Neural cell (in vitro differentiated cells): ENCODE measurements at regions not wholly inside any gene's neighbourhood (a gene's known extent, or its start where the extent isn't known, plus 50 kb on each side); places are given as distances from the start of the nearest gene placed in this dataset.

Source experiments
- H2AFZ ChIP-seq: fragments of 200-600, 300-800 bp; sonication (generic), shearing (Covaris generic); 2 replicates; pipeline ENCODE4 v1.6.0; 2014; ENCODE audit warnings: low read depth, mild to moderate bottlenecking, antibody characterized with exemption, low read length, moderate library complexity
- H3F3A ChIP-seq: fragments of 200-600 bp; shearing (Covaris generic); 2 replicates; pipeline ENCODE4 v1.6.1; 2016; ENCODE audit warnings: mild to moderate bottlenecking, moderate library complexity, mixed read lengths, antibody characterized with exemption, low read length; ENCODE audit not compliant: insufficient read depth, poor library complexity, severe bottlenecking
- H3K27ac ChIP-seq: fragments of 200-600, 300-800 bp; sonication (generic), shearing (Covaris generic); 2 replicates; pipeline ENCODE4 v1.5.1; 2014; ENCODE audit warnings: mild to moderate bottlenecking, low read length, moderate library complexity
- H3K27me3 ChIP-seq: fragments of 300-800, 200-600 bp; sonication (generic), shearing (Covaris generic); 2 replicates; pipeline ENCODE4 v1.6.0; 2014; ENCODE audit warnings: mild to moderate bottlenecking, low read depth, low read length, moderate library complexity; ENCODE audit not compliant: insufficient read depth
- H3K36me3 ChIP-seq: fragments of 300-800, 200-600 bp; sonication (generic), shearing (Covaris generic); 2 replicates; pipeline ENCODE4 v1.5.1; 2014; ENCODE audit warnings: mild to moderate bottlenecking, antibody characterized with exemption, low read length, moderate library complexity; ENCODE audit not compliant: insufficient read depth
- H3K4me2 ChIP-seq: fragments of 300-800, 200-600 bp; sonication (generic), shearing (Covaris generic); 2 replicates; pipeline ENCODE4 v1.6.0; 2014; ENCODE audit warnings: mild to moderate bottlenecking, low read length
- H3K4me3 ChIP-seq: fragments of 300-800, 200-600 bp; sonication (generic), shearing (Covaris generic); 2 replicates; pipeline ENCODE4 v1.5.1; 2014; ENCODE audit warnings: mild to moderate bottlenecking, low read length, moderate library complexity
- H3K79me2 ChIP-seq: fragments of 200-600 bp; shearing (Covaris generic); replicated peaks from 2 replicates; pipeline ENCODE4 v1.6.0; 2014; ENCODE audit warnings: mild to moderate bottlenecking, low read length, moderate library complexity; ENCODE audit not compliant: insufficient read depth
- H3K9ac ChIP-seq: fragments of 300-800, 200-600 bp; sonication (generic), shearing (Covaris generic); 2 replicates; pipeline ENCODE4 v1.6.1; 2016; ENCODE audit warnings: mild to moderate bottlenecking, low read length, mixed read lengths
- H3K9me2 ChIP-seq: fragments of 200-600 bp; shearing (Covaris generic); 2 replicates; pipeline ENCODE4 v1.6.1; 2016; ENCODE audit warnings: mild to moderate bottlenecking, low read length, mixed read lengths; ENCODE audit not compliant: insufficient read depth
- H3K9me3 ChIP-seq: fragments of 200-600, 300-800 bp; sonication (generic), shearing (Covaris generic); 2 replicates; pipeline ENCODE4 v1.6.1; 2016; ENCODE audit warnings: mild to moderate bottlenecking, mixed run types, low read length, moderate library complexity, mixed read lengths
- H4K20me1 ChIP-seq: fragments of 200-600 bp; shearing (Covaris generic); 2 replicates; pipeline ENCODE4 v1.6.1; 2016; ENCODE audit warnings: mild to moderate bottlenecking, mixed run types; ENCODE audit not compliant: insufficient read depth
- EP300 ChIP-seq: fragments of 450-650 bp; conservative IDR thresholded peaks from 2 replicates; pipeline ENCODE4 v1.6.1; 2014; ENCODE audit warnings: antibody characterized with exemption, mild to moderate bottlenecking, moderate library complexity; ENCODE audit not compliant: poor library complexity, severe bottlenecking
- EZH2 ChIP-seq: fragments of 200-600, 300-800 bp; shearing (Covaris generic), sonication (generic); IDR thresholded peaks from 2 replicates; pipeline ENCODE4 v1.6.1; 2014; ENCODE audit warnings: antibody characterized with exemption, low read length, borderline replicate concordance, mild to moderate bottlenecking; ENCODE audit not compliant: insufficient read depth, poor library complexity, severe bottlenecking
- MXI1 ChIP-seq: fragments of 450-650 bp; conservative IDR thresholded peaks from 2 replicates; pipeline ENCODE4 v1.6.1; 2014; ENCODE audit warnings: antibody characterized with exemption, mild to moderate bottlenecking; ENCODE audit not compliant: poor library complexity, severe bottlenecking
- POLR2AphosphoS5 ChIP-seq: IDR thresholded peaks from 2 replicates; pipeline ENCODE4 v1.6.1; 2012
- RAD21 ChIP-seq: fragments of 450-650 bp; conservative IDR thresholded peaks from 2 replicates; pipeline ENCODE4 v1.6.1; 2014; ENCODE audit warnings: antibody characterized with exemption, mild to moderate bottlenecking, moderate library complexity
- REST ChIP-seq: IDR thresholded peaks from 2 replicates; pipeline ENCODE4 v1.6.1; 2012; ENCODE audit warnings: borderline replicate concordance
- SMC3 ChIP-seq: fragments of 450-650 bp; conservative IDR thresholded peaks from 2 replicates; pipeline ENCODE4 v1.6.1; 2014; ENCODE audit warnings: antibody characterized with exemption, mild to moderate bottlenecking, moderate library complexity; ENCODE audit not compliant: poor library complexity
- TAF1 ChIP-seq: IDR thresholded peaks from 2 replicates; pipeline ENCODE4 v1.6.1; 2012; ENCODE audit warnings: low read depth
- TF ChIP-seq, protein P1 (sequence below): fragments of 450-650 bp; IDR thresholded peaks from 2 replicates; pipeline ENCODE4 v1.5.1; 2014; ENCODE audit warnings: antibody characterized with exemption, mild to moderate bottlenecking, moderate library complexity; ENCODE audit not compliant: poor library complexity, severe bottlenecking

DNA sequence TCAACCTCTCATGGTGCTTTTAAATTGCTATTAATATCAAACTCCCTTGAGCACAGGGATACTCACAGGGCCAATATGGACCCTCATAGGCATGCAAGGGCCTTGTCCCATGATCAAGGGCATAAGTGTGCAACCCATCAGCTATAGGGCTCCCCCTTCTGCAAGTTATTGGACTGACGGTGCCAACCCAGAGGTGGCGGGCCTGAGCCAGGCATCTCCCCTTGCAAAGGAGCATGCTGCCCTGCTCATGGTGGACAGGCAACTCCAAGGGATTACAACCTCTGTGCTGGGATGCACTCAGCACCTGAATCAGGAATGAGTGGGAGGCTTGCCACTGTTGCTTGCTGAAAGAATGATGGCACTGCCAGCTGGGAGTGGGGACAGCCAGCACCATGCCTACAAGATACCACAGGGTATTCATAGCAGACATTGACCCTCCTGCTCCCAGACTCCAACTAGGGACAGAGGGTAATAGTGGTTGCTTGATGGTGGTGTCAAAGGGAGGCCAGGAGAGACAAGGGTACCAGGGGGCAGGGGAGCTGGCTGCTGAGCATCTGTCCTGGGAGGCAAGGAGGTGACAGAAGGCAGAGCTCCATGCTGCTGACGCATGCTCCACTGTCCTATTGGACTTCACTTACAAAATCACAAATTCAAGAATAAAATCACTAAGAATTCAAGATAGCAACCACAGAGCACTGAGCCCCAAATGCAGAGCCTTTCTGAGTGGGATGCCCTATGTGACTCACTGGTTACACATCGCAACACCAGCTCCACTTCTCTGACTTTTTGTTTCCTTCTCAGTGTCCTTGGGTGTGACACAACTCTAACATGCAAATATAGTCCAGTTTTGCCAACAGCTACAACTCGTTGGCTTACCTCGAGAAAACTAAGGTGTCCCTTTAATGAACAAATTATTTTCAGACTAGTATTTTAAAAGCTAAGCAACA, 157.1 kb upstream of the CCDC150 start:
- Histone ChIP-seq H3F3A (no peaks in the 10 kb centered on the region), H3K79me2 (no peaks in the 10 kb centered on the region), H3K9ac (no peak overlapping the region), H3K4me3 (peak overlapping the region; percentile 13), H4K20me1 (no peaks in the 10 kb centered on the region), H3K9me2 (no peaks in the 10 kb centered on the region), H2AFZ (no peak overlapping the region), H3K27ac (no peak overlapping the region), H3K36me3 (no peaks in the 10 kb centered on the region), H3K9me3 (no peaks in the 10 kb centered on the region), H3K4me2 (no peak overlapping the region), H3K27me3 (no peaks in the 10 kb centered on the region)
- TF ChIP-seq MXI1 (no peak), SMC3 (no peak), TAF1 (no peak), RAD21 (no peak), EZH2 (no peak), EP300 (no peak), POLR2AphosphoS5 (no peak), REST (no peak)
- TF ChIP-seq, protein P1, sequence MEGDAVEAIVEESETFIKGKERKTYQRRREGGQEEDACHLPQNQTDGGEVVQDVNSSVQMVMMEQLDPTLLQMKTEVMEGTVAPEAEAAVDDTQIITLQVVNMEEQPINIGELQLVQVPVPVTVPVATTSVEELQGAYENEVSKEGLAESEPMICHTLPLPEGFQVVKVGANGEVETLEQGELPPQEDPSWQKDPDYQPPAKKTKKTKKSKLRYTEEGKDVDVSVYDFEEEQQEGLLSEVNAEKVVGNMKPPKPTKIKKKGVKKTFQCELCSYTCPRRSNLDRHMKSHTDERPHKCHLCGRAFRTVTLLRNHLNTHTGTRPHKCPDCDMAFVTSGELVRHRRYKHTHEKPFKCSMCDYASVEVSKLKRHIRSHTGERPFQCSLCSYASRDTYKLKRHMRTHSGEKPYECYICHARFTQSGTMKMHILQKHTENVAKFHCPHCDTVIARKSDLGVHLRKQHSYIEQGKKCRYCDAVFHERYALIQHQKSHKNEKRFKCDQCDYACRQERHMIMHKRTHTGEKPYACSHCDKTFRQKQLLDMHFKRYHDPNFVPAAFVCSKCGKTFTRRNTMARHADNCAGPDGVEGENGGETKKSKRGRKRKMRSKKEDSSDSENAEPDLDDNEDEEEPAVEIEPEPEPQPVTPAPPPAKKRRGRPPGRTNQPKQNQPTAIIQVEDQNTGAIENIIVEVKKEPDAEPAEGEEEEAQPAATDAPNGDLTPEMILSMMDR = no peak

- Histone ChIP-seq H3K27ac (no peak overlapping the region), H3K4me3 (no peak overlapping the region), H3K79me2 (no peaks in the 10 kb centered on the region), H3F3A (no peaks in the 10 kb centered on the region), H3K9me2 (no peaks in the 10 kb centered on the region), H3K9me3 (no peaks in the 10 kb centered on the region), H3K27me3 (no peaks in the 10 kb centered on the region), H3K9ac (no peak overlapping the region), H3K36me3 (no peaks in the 10 kb centered on the region), H2AFZ (no peak overlapping the region), H4K20me1 (no peaks in the 10 kb centered on the region), H3K4me2 (no peak overlapping the region)
- TF ChIP-seq RAD21 (no peak), EP300 (no peak), EZH2 (no peak), MXI1 (no peak), TAF1 (no peak), POLR2AphosphoS5 (no peak), SMC3 (no peak), REST (no peak)
- TF ChIP-seq, protein P1 = no peak
Measured at GRCh38 chr2:196486146-196486545, 153.4 kb upstream of the CCDC150 start.
